WTC11 (cell line): ENCODE measurements at regions not wholly inside any gene's neighbourhood (a gene's known extent, or its start where the extent isn't known, plus 50 kb on each side); places are given as distances from the start of the nearest gene placed in this dataset.

Experiments used
- ATF1 ChIP-seq: sonication (generic); formaldehyde crosslinking; IDR thresholded peaks from 2 replicates; pipeline ENCODE4 v1.8.1; 2023; ENCODE audit warnings: mild to moderate bottlenecking, moderate library complexity, missing genetic modification reagents
- ETV6 ChIP-seq: sonication (generic); formaldehyde crosslinking; IDR thresholded peaks from 2 replicates; pipeline ENCODE4 v1.8.1; 2022; ENCODE audit warnings: mild to moderate bottlenecking, missing genetic modification reagents
- JUN ChIP-seq: sonication (generic); formaldehyde crosslinking; IDR thresholded peaks from 2 replicates; pipeline ENCODE4 v1.8.0; 2023; ENCODE audit warnings: mild to moderate bottlenecking, missing genetic modification reagents
- MXD4 ChIP-seq: fragments of 250-450 bp; sonication (Bioruptor Pico); IDR thresholded peaks from 2 replicates; pipeline ENCODE4 v1.8.0; 2021; ENCODE audit warnings: mild to moderate bottlenecking, moderate library complexity, borderline replicate concordance
- NFYB ChIP-seq: sonication (generic); formaldehyde crosslinking; conservative IDR thresholded peaks from 2 replicates; pipeline ENCODE4 v1.8.0; 2022; ENCODE audit warnings: low read depth, missing genetic modification reagents
- RELA ChIP-seq: sonication (generic); formaldehyde crosslinking; IDR thresholded peaks from 2 replicates; pipeline ENCODE4 v1.8.1; 2022; ENCODE audit warnings: missing genetic modification reagents, mild to moderate bottlenecking, borderline replicate concordance
- SP1 ChIP-seq: sonication (generic); formaldehyde crosslinking; conservative IDR thresholded peaks from 2 replicates; pipeline ENCODE4 v1.8.1; 2022; ENCODE audit warnings: missing genetic modification reagents
- TEAD4 ChIP-seq: sonication (generic); formaldehyde crosslinking; IDR thresholded peaks from 2 replicates; pipeline ENCODE4 v1.8.0; 2022; ENCODE audit warnings: mild to moderate bottlenecking, missing genetic modification reagents
- TF ChIP-seq, protein P1 (sequence below): fragments of 200-600 bp; IDR thresholded peaks from 2 replicates; pipeline ENCODE4 v1.8.0; 2022; ENCODE audit warnings: antibody characterized with exemption
- TF ChIP-seq, protein P2 (sequence below): sonication (generic); formaldehyde crosslinking; IDR thresholded peaks from 2 replicates; pipeline ENCODE4 v1.8.1; 2023; ENCODE audit warnings: mild to moderate bottlenecking, missing genetic modification reagents, moderate library complexity
- TF ChIP-seq, protein P3 (sequence below): sonication (generic); formaldehyde crosslinking; IDR thresholded peaks from 2 replicates; pipeline ENCODE4 v1.8.0; 2022; ENCODE audit warnings: mild to moderate bottlenecking, missing genetic modification reagents
- TF ChIP-seq, protein P4 (sequence below): sonication (generic); formaldehyde crosslinking; IDR thresholded peaks from 2 replicates; pipeline ENCODE4 v1.8.0; 2022; ENCODE audit warnings: mild to moderate bottlenecking, missing genetic modification reagents

DNA sequence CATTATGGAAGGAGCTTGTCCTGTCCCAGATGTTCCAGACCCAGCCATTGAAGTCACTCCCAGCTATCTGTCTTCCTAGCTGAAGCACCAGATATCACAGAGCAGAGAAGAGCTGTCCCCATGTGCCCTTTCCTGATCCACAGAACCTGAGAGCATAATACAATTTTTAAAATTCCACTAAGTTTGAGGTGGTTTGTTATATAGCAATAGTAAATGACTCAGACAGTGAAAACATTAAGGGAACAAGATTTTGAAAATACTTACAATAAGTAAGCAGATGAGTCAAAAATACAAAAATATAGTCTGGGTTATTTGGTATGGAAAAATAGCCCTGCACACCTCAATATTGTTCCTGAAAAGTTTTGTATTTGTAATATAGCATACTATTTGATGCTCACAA, 85.8 kb upstream of the GLS start:
- TF ChIP-seq RELA (no peak), ATF1 (CRISPR knock-in tag) (no peak), JUN (no peak), NFYB (CRISPR knock-in tag) (no peak), SP1 (no peak), MXD4 (CRISPR knock-in tag) (no peak), ETV6 (CRISPR knock-in tag) (no peak), TEAD4 (no peak)
- TF ChIP-seq, protein P1, sequence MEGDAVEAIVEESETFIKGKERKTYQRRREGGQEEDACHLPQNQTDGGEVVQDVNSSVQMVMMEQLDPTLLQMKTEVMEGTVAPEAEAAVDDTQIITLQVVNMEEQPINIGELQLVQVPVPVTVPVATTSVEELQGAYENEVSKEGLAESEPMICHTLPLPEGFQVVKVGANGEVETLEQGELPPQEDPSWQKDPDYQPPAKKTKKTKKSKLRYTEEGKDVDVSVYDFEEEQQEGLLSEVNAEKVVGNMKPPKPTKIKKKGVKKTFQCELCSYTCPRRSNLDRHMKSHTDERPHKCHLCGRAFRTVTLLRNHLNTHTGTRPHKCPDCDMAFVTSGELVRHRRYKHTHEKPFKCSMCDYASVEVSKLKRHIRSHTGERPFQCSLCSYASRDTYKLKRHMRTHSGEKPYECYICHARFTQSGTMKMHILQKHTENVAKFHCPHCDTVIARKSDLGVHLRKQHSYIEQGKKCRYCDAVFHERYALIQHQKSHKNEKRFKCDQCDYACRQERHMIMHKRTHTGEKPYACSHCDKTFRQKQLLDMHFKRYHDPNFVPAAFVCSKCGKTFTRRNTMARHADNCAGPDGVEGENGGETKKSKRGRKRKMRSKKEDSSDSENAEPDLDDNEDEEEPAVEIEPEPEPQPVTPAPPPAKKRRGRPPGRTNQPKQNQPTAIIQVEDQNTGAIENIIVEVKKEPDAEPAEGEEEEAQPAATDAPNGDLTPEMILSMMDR, result no peak
- TF ChIP-seq, protein P2, sequence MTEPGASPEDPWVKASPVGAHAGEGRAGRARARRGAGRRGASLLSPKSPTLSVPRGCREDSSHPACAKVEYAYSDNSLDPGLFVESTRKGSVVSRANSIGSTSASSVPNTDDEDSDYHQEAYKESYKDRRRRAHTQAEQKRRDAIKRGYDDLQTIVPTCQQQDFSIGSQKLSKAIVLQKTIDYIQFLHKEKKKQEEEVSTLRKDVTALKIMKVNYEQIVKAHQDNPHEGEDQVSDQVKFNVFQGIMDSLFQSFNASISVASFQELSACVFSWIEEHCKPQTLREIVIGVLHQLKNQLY, result no peak
- TF ChIP-seq, protein P3, sequence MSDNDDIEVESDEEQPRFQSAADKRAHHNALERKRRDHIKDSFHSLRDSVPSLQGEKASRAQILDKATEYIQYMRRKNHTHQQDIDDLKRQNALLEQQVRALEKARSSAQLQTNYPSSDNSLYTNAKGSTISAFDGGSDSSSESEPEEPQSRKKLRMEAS (CRISPR knock-in tag), result no peak
- TF ChIP-seq, protein P4, sequence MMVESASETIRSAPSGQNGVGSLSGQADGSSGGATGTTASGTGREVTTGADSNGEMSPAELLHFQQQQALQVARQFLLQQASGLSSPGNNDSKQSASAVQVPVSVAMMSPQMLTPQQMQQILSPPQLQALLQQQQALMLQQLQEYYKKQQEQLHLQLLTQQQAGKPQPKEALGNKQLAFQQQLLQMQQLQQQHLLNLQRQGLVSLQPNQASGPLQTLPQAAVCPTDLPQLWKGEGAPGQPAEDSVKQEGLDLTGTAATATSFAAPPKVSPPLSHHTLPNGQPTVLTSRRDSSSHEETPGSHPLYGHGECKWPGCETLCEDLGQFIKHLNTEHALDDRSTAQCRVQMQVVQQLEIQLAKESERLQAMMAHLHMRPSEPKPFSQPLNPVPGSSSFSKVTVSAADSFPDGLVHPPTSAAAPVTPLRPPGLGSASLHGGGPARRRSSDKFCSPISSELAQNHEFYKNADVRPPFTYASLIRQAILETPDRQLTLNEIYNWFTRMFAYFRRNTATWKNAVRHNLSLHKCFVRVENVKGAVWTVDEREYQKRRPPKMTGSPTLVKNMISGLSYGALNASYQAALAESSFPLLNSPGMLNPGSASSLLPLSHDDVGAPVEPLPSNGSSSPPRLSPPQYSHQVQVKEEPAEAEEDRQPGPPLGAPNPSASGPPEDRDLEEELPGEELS (CRISPR knock-in tag), result no peak
